ENCODE measurements at regions not wholly inside any gene's neighbourhood (a gene's known extent, or its start where the extent isn't known, plus 50 kb on each side); places are given as distances from the start of the nearest gene placed in this dataset.

DNA sequence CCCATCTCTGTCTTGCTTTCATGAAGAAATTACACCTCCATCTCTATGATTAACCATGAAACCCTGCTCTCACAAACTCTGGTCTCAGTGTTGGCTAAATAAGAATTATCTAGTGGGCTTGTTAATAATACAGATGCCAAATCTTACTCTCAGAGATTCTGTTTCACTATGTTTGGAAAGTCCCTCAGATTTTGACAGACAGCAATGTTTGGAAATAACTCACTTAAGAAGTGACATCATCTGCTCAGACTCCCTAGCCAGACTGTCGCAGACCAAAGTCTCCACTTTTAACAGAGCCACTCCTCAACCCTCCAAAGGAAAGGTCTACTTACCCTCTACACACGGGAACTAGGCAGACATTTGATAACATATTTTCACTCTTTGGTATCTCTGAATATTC is 328.5 kb upstream of the FGF16 start:
- Histone ChIP-seq H3K14ac (ENCODE audit: insufficient read depth, low read length) (no peak overlapping the region), H3K4me2 (ENCODE audit: insufficient read depth, insufficient read length, low read length) (no peak overlapping the region), H2BK20ac (ENCODE audit: low read depth, low read length, poor library complexity, severe bottlenecking) (no peak overlapping the region), H2BK5ac (ENCODE audit: insufficient read length, low read length) (no peak overlapping the region), H3K79me1 (ENCODE audit: insufficient read depth, low read depth, low read length, poor library complexity, severe bottlenecking) (no peaks in the 10 kb centered on the region), H3K79me2 (ENCODE audit: insufficient read depth, low read length) (no peaks in the 10 kb centered on the region), H3K9me3 (ENCODE audit: control insufficient read depth, low read depth, low read length) (peaks cover 19% of the 10 kb centered on the region), H3K23ac (ENCODE audit: insufficient read length, low read depth, low read length) (no peak overlapping the region), H4K5ac (ENCODE audit: insufficient read length, low read depth, low read length) (no peak overlapping the region), H2BK15ac (ENCODE audit: low read depth, low read length) (no peak overlapping the region), H3K56ac (ENCODE audit: insufficient read length, low read depth, low read length) (no peak overlapping the region), H3K27ac (ENCODE audit: insufficient read length, low read depth, low read length) (no peak overlapping the region), H4K20me1 (ENCODE audit: control insufficient read depth, insufficient read depth, insufficient read length) (no peaks in the 10 kb centered on the region), H3K4me1 (ENCODE audit: insufficient read depth, low read length) (no peaks in the 10 kb centered on the region), H4K91ac (ENCODE audit: insufficient read length, low read depth, low read length) (no peak overlapping the region), H2AFZ (ENCODE audit: low read length) (no peak overlapping the region), H3K23me2 (ENCODE audit: insufficient read length, low read depth, low read length, poor library complexity, severe bottlenecking) (no peaks in the 10 kb centered on the region), H2BK120ac (ENCODE audit: low read depth, low read length, poor library complexity, severe bottlenecking) (no peak overlapping the region), H3K9ac (ENCODE audit: extremely low read depth, insufficient read length, low read length) (no peak overlapping the region), H3K18ac (ENCODE audit: insufficient read length, low read depth, low read length) (no peak overlapping the region), H2AK5ac (ENCODE audit: insufficient read length, low read length) (no peak overlapping the region), H3K4ac (ENCODE audit: low read depth, low read length) (no peak overlapping the region), H3T11ph (ENCODE audit: low read length) (no peak overlapping the region), H3K27me3 (ENCODE audit: insufficient read depth, low read length) (no peaks in the 10 kb centered on the region), H2BK12ac (ENCODE audit: insufficient read length, low read depth, low read length) (no peak overlapping the region), H4K8ac (replicated peaks; ENCODE audit: insufficient read length, low read depth, low read length) (no peak overlapping the region)
- Mint-ChIP-seq H3K4me3 (no peak overlapping the region), H3K9me3 (peaks cover 73 to 86% of the 10 kb centered on the region in 2 experiments), H3K27me3 (ENCODE audit: low read depth) (no peaks in the 10 kb centered on the region; the same call in none of the 2 replicates), H3K36me3 (ENCODE audit: insufficient read depth in 1 of 3, low read depth in 3 of 3) (no peaks in the 10 kb centered on the region; a peak in 1 of 7 replicates), H3K27ac (no peak overlapping the region), H3K4me1 (peaks cover 0 to 12% of the 10 kb centered on the region in 2 experiments; a peak in 3 of 4 replicates)
- TF ChIP-seq, protein P1, sequence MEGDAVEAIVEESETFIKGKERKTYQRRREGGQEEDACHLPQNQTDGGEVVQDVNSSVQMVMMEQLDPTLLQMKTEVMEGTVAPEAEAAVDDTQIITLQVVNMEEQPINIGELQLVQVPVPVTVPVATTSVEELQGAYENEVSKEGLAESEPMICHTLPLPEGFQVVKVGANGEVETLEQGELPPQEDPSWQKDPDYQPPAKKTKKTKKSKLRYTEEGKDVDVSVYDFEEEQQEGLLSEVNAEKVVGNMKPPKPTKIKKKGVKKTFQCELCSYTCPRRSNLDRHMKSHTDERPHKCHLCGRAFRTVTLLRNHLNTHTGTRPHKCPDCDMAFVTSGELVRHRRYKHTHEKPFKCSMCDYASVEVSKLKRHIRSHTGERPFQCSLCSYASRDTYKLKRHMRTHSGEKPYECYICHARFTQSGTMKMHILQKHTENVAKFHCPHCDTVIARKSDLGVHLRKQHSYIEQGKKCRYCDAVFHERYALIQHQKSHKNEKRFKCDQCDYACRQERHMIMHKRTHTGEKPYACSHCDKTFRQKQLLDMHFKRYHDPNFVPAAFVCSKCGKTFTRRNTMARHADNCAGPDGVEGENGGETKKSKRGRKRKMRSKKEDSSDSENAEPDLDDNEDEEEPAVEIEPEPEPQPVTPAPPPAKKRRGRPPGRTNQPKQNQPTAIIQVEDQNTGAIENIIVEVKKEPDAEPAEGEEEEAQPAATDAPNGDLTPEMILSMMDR (conservative IDR thresholded peaks at IDR 0.05), result no peak
- WGBS (ENCODE audit: extremely low coverage, insufficient read length, low lambda C conversion rate), result no CpG with 5 or more reads among the region's 2 CpGs
- DNase-seq, result no peak

Data from H9 (cell line).